A673 (cell line): ENCODE measurements at regions not wholly inside any gene's neighbourhood (a gene's known extent, or its start where the extent isn't known, plus 50 kb on each side); places are given as distances from the start of the nearest gene placed in this dataset.

ENCODE experiments used
- CTCF ChIP-seq: fragments of 300-800, 200-600 bp; sonication (generic); conservative IDR thresholded peaks from 2 replicates; pipeline ENCODE4 v1.5.1; 2017; ENCODE audit warnings: low read depth, mild to moderate bottlenecking, antibody characterized with exemption, low read length, moderate library complexity, mixed read lengths
- EZH2 ChIP-seq: fragments of 200-600 bp; sonication (generic); IDR thresholded peaks from 2 replicates; pipeline ENCODE4 v1.6.1; 2017; ENCODE audit warnings: borderline replicate concordance, low read depth, mild to moderate bottlenecking, mixed read lengths, antibody characterized with exemption, low read length; ENCODE audit not compliant: poor library complexity, severe bottlenecking

- no peak for TF ChIP-seq CTCF
- no peak for TF ChIP-seq EZH2
These were observed 278.0 kb upstream of the CDH4 start for GRCh38 chr20:60974022-60974421.
